NT2/D1 (cell line): ENCODE measurements at regions not wholly inside any gene's neighbourhood (a gene's known extent, or its start where the extent isn't known, plus 50 kb on each side); places are given as distances from the start of the nearest gene placed in this dataset.

Experiments used
- YY1 ChIP-seq: IDR thresholded peaks from 2 replicates; pipeline ENCODE4 v1.6.1; 2011; ENCODE audit not compliant: insufficient read length, insufficient read depth
- ZNF274 ChIP-seq: IDR thresholded peaks from 2 replicates; pipeline ENCODE4 v1.6.1; 2011; ENCODE audit warnings: mild to moderate bottlenecking, low read depth, low read length

DNA sequence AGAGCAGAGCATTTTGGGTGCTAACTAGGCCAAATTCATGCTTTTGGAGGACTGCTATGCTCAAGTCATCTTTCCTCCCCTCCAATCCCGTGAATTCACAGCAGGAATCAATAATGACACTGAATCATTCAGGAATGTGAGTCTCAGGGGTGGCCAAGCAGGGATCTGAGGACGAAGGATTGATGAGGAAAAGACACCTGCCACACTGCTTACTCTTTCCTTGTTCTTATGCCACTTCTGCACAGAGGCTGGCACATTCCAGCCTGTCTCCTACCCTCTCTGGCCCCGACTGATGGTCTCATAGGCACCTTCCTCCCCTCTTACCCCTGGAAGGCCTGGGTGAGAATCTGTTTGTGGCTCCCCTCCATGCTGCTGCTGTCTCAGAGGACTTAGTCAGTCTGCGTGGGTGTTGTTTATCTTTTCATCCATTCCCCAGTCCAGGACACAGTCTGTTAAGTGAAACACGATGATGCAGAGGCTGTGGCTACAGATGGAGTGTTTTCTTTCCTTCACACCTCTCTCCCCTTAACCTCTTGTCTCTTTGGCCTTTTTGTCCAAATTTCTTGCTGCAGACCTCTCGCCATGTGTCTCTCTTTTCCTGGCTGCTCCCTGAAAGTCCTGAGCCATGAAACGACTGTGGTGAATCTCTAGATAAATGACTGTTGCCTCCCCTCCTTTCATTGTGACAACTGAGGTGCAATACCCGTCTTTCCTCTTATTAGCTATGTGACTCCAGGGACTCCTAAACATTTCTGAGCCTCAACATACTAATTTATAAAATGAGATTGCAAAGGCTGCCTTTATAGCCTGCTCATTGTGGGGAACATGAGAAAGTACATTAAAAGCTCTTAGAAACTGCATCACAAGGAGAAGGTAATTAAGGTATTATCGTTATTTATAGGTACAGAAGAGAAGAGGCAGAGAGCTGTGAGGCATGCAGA lies 86.9 kb downstream of the RDH14 start:
- TF ChIP-seq YY1 = no peak
- TF ChIP-seq ZNF274 = no peak
